NCI-H748 (cell line): ENCODE measurements at regions not wholly inside any gene's neighbourhood (a gene's known extent, or its start where the extent isn't known, plus 50 kb on each side); places are given as distances from the start of the nearest gene placed in this dataset.

Experiments
- DNase-seq: peaks from one replicate; lab custom pipeline; 2025; ENCODE audit not compliant: unreplicated experiment; lab: John Stamatoyannopoulos, UW

DNA sequence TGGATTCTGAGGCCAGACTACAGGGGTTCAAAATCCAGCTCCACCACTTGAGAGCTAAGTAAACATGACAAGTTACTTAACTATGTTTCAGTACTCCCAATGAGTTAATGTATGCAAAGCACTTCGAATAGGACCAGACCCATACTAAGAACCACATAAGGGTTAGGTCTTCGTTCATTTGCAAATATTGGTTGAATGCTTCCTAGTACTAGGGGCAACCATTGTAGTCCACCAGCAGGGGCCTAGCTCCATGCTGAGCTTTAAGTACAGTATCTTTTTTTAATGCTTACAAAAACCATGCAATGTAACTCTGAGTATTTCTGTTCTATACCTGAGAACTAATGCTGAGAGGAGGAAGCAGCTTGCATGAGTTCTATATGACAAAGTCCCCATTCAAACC lies 80.4 kb upstream of the PDE1C start:
- DNase-seq: no peak

DNA sequence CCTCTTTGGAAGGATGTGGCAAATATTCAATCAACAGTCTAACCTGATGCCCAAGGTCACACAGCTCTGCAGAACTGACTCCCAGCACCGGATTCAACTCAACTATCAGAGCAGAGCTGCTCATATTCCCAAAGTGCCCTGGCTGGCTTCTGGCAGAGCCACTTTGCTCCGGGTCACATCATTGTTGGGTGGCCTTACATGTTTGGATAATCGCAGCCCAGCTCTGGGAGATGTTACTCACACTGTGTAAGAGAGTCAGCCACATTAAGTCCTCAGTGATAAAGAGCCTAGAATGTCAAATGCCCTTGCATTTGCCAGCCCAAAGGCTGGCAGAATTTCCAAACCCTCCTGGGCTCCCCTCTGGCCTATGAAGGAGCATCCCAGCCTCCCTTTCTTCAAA lies 79.8 kb upstream of the PDE1C start:
- no peak for DNase-seq

DNA sequence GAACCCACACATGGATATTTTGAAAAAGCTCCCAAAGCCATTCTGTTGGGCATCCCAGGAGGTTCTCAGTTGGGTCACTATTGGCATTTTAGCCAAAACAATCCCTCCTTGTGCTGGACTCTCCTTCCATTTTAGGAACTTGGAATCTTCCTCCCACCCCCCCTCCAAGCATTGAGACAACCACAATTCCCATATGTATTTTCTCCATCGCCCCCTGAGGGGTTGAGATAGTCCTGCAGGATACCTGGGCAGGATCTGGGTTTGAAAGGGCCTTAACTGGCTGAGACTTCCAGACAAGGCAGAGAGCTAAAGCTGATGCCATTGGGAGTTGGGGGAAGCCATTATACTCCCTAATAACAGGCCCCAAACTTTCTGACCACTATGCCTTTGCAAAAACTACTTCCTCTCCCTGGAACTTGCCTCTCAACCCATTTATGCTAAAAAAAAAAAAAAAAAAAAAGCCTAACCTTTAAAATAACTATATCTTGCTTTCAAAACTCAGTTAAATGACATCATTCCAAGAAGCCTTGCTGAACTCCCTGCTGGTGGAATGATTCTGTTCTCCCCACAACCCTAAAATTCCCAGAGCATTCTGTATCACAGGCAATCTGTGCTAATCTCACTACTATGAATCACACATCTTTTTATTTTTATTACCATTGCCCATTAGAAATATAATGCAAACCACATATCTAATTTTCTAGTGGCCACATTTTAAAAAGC lies 77.5 kb upstream of the PDE1C start:
- DNase-seq: no peak

DNA sequence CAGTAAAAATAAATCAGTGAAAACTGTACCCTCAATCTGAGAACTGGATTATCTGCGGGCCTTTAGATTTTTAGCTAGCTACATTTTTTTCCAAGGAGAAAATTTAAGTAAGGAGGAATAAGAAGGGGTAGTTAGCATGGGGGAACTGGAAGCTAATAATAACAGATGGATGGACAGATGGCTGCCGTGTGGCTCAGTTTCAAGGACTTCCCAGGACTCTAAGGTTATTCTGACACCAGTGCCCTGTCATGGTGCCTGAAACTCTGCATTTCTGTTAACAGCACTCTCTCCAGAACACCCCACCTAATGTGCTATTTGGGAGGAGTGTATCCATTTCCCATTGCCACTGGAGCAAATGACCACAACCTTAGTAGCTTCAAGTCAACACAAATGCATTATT lies 75.7 kb upstream of the PDE1C start:
- no peak for DNase-seq

DNA sequence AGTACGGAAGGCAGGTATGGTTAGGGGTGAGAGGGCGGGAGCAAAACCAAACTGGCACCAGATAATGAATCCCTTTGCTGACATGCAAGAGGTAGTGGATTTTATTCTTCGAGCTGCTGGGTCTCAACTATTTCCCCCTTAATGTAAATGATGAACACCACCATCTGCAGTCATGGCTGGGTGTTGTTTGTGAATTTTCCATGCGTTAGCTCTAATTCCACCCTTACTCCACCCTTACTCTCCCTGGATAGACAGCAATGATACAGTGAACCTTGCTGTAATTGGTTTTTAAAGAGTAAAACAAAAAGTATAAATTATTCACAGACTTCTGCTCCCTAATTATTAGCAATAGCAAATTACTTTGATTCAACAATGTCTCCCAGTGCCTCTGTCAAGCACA lies 74.5 kb upstream of the PDE1C start:
- no peak for DNase-seq

DNA sequence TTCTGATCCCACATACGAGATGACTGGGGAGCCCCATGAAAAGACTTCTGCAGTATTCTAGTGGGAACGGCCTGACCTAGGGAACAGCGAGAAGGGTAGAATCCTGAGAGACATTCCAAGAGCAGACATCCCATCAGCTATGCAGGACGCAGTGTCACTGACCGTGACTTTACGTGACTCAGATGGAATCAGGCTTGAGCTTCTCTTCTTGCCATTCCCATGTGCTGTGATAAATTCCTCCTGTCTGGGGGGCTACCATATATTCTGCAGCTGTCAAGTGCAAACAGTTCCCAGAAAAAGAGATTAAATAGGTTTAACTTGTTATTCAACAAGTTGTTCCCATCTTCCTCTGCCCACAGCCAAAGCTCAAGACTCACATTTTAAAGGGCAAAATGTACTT lies 73.1 kb upstream of the PDE1C start:
- no peak for DNase-seq

DNA sequence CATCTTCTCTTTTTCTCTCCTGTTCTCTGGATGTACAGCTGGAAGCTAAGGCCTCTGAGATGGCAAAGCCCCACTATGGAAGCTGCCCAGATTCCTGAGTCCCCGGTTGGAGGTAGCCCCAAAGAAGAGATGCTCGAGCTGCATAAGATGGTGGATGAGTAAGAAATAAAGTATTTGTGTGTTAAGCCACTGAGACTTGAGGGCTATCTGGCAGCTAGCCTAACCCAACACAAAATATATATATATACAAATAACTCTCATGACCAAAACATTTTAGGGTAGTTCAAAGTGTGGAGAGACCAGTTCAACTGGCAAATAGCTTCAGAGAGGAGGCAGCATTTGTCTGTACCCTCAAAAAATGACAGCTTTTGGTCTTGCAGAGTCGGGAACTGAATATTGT lies 72.4 kb upstream of the PDE1C start:
- no peak for DNase-seq

DNA sequence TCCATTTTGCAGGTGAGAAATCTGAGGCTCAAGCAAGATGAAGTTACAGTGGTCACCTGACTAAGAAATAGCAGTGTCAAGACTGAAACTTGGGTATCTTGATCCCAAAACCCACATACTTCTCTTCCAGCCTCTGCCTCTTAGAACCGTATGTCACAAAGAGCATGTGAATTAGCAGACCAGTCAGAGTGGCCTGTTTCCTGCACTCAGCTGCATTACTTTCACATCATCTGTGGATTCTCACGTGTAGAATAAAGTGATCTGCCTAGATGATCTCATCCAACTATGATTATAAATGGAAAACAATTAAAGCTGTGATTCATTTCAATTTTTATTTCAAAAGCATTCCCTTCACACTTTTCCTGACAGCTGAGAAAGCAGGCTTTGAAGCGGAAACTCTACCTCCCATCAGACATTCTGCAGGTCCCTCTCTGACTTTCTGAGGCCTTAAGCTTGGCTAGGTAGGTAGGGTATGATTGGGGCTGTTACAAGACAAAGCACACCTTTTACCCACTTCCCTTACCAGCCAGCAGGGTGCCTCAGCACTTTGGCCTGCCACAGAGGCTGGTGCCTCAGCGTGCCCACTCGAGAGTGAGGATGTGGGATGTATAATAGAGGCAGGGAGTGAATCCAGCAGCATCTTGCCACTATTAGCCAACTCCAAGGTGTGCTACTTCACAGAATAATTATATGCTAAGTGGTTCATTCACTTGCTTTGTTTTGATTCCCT lies 70.2 kb upstream of the PDE1C start:
- DNase-seq: no peak

DNA sequence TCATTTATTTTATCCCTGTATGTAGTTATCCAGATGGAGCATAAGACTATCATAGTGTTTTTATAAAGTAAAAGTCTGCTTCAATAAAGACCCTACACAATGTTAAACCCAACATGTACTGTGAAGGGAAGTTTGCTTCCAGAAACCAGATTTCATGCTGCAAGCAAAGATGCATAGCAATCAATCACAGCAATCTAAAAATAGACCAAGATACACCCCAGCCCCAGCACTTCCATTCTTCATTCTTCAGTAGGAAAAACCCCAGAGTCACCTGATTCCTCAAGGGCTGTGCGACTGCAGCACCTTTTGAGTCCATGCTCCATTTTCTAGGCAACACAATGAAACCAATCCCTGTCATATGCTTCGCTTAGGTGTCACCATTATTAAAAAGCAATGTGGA lies 66.9 kb upstream of the PDE1C start:
- no peak for DNase-seq

DNA sequence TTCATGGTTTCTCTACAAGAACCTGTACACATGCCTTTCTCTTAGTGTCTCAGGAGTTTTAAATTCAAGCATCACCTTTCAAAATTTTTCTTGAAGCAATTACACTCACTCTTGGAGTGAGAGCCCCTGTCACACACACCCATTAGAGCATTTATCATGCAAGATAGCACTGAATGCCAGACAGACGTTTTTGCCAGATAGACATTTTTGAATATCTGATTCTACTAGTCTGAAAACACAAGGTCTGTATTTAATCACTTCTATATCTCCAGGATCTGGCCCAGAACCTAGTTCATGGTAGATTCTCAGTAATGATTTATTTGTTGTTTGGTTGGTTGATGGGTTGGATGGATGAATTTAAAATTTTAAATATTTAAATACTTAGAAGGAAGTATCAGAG lies 60.9 kb upstream of the PDE1C start:
- DNase-seq: no peak

DNA sequence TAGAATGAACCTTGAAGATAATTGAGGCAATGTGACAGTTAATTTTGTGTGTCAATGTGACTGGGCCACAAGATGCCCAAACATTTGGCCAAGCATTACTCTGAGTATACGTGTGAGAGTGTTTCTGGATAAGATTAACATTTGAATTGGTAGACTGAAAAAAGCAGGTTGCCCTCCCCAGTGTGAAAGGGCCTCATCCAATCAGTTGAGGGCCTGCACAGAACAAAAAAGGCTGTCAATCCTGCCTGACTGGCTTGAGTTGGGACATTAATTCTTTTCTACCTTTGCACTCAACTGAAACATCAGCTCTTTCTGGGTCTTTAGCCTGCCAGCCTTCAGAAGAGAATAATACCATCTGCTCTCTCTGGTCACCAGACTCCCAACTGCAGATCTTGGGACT lies 56.6 kb upstream of the PDE1C start:
- DNase-seq: no peak
